K562 (cell line): ENCODE measurements at regions not wholly inside any gene's neighbourhood (a gene's known extent, or its start where the extent isn't known, plus 50 kb on each side); places are given as distances from the start of the nearest gene placed in this dataset.

Experiments
- ATAC-seq: fragments of 200-7000 bp; cut with Tn5 transposase; 3 replicates; pipeline ENCODE4 v1.9.1; 2020; ENCODE audit warnings: moderate library complexity
- BruUV-seq: library from RNA; stranded (reverse); fragments of 400-500 nt; replicated peaks from 2 replicates; lab custom pipeline; 2021; lab: Mats Ljungman, UMichigan
- CTCF ChIA-PET: fragments of 300-600 bp; formaldehyde crosslinking; extraction: SDS; loops from one replicate; lab custom pipeline; 2021; ENCODE audit warnings: low intra/inter-chr PET ratio; lab: Yijun Ruan, JAX
- POLR2A ChIA-PET: fragments of 300-600, 350-650 bp; sonication (Branson Sonifier 250); formaldehyde crosslinking; extraction: SDS; loops from one replicate; lab custom pipeline; 2021; ENCODE audit warnings: antibody characterized with exemption, inconsistent platforms; lab: Yijun Ruan, JAX
- DNase-seq, 4 experiments: peaks; one replicate each; pipeline versions ENCODE4 v3.0.0 to v3.0.0-alpha.2; 2011 to 2018; ENCODE audit warnings: low spot score in 3 of 4, mixed read lengths in 3 of 4; ENCODE audit errors: extremely low read depth in 1 of 4
- FAIRE-seq: peaks from 2 replicates; lab custom pipeline; 2011; peaks lifted over from hg19 to GRCh38; lab: Jason Lieb, UNC
- H2AFZ ChIP-seq: 2 replicates; pipeline ENCODE4 v1.6.0; 2011; ENCODE audit warnings: low read depth, low read length, control low read depth, inconsistent platforms
- H3K27ac ChIP-seq: fragments of 200-600 bp; 3 replicates; pipeline ENCODE4 v1.8.0; 2011; ENCODE audit warnings: low read depth, mild to moderate bottlenecking, control low read depth, inconsistent platforms, low read length, moderate library complexity, mixed read lengths; ENCODE audit errors: extremely low read depth
- H3K27me3 ChIP-seq, 2 experiments: fragments of 300-600 bp in 1 of 2; 2 replicates in 1 of 2; 3 replicates in 1 of 2; pipeline versions ENCODE4 v1.6.0 to v1.8.0; 2011; ENCODE audit warnings: inconsistent platforms in 2 of 2, low read length in 2 of 2, mild to moderate bottlenecking in 1 of 2, mixed read lengths in 1 of 2, moderate library complexity in 1 of 2; ENCODE audit not compliant: control insufficient read depth in 2 of 2, insufficient read depth in 2 of 2
- H3K36me3 ChIP-seq: fragments of 300-600 bp; 3 replicates; pipeline ENCODE4 v1.8.0; 2011; ENCODE audit warnings: mild to moderate bottlenecking, low read length, inconsistent platforms; ENCODE audit not compliant: control insufficient read depth, insufficient read depth
- H3K4me1 ChIP-seq, 2 experiments: fragments of 200-600 bp in 1 of 2; replicated peaks in 1 of 2; 2 replicates in 1 of 2; 3 replicates in 1 of 2; pipeline versions ENCODE4 v1.5.1 to v1.8.0; 2011; ENCODE audit warnings: inconsistent platforms in 2 of 2, low read length in 2 of 2, mild to moderate bottlenecking in 1 of 2, mixed read lengths in 1 of 2, moderate library complexity in 1 of 2; ENCODE audit not compliant: control insufficient read depth in 2 of 2, insufficient read depth in 2 of 2
- H3K4me2 ChIP-seq: 2 replicates; pipeline ENCODE4 v1.6.1; 2011; ENCODE audit warnings: low read length, control low read depth, inconsistent platforms, mixed read lengths; ENCODE audit not compliant: insufficient read depth
- H3K4me3 ChIP-seq: fragments of 200-600 bp; sonication (generic), shearing (Covaris generic); 2 replicates; pipeline ENCODE4 v1.5.1; 2016; ENCODE audit warnings: control low read depth, inconsistent platforms
- H3K79me2 ChIP-seq: fragments of 200-600 bp; 3 replicates; pipeline ENCODE4 v1.8.0; 2011; ENCODE audit warnings: low read length, inconsistent platforms; ENCODE audit not compliant: control insufficient read depth, insufficient read depth
- H3K9ac ChIP-seq, 2 experiments: 2 replicates each; pipeline versions ENCODE4 v1.6.0 to v1.6.1; 2011; ENCODE audit warnings: low read depth in 2 of 2, low read length in 2 of 2, control low read depth in 1 of 2, inconsistent platforms in 1 of 2, mild to moderate bottlenecking in 1 of 2, mixed read lengths in 1 of 2; ENCODE audit not compliant: insufficient read depth in 1 of 2
- H3K9me1 ChIP-seq: one replicate; pipeline ENCODE4 v1.6.0; 2011; ENCODE audit warnings: inconsistent platforms, mild to moderate bottlenecking, low read length, moderate library complexity; ENCODE audit not compliant: control insufficient read depth, insufficient read depth
- H3K9me3 ChIP-seq: replicated peaks from 2 replicates; pipeline ENCODE4 v1.5.1; 2011; ENCODE audit warnings: low read depth, low read length, inconsistent platforms; ENCODE audit not compliant: control insufficient read depth, insufficient read depth
- H4K20me1 ChIP-seq: replicated peaks from 2 replicates; pipeline ENCODE4 v1.6.1; 2011; ENCODE audit warnings: low read length, inconsistent platforms, mixed read lengths; ENCODE audit not compliant: control insufficient read depth, insufficient read depth
- ARID1B ChIP-seq: fragments of 450-650 bp; IDR thresholded peaks from 2 replicates; pipeline ENCODE4 v1.6.1; 2016; ENCODE audit warnings: antibody characterized with exemption, mild to moderate bottlenecking, inconsistent platforms
- CEBPB ChIP-seq: fragments of 450-650 bp; IDR thresholded peaks from 2 replicates; pipeline ENCODE4 v1.6.1; 2016; ENCODE audit warnings: missing genetic modification characterization, missing compliant biosample characterization
- CHAMP1 ChIP-seq: fragments of 450-650 bp; IDR thresholded peaks from 2 replicates; pipeline ENCODE4 v1.6.1; 2016; ENCODE audit warnings: mild to moderate bottlenecking
- CREB5 ChIP-seq: fragments of 250-450 bp; sonication (Bioruptor Pico); IDR thresholded peaks from 2 replicates; pipeline ENCODE4 v1.5.0; 2020; ENCODE audit warnings: mild to moderate bottlenecking
- HLTF ChIP-seq: fragments of 450-650 bp; IDR thresholded peaks from 2 replicates; pipeline ENCODE4 v1.6.1; 2016
- MITF ChIP-seq: IDR thresholded peaks from 2 replicates; pipeline ENCODE4 v1.6.1; 2014; ENCODE audit warnings: antibody characterized with exemption
- NEUROD1 ChIP-seq: fragments of 150-350 bp; IDR thresholded peaks from 2 replicates; pipeline ENCODE4 v1.6.1; 2014; ENCODE audit warnings: borderline replicate concordance, low read length, low read depth; ENCODE audit not compliant: partially characterized antibody
- NFXL1 ChIP-seq: fragments of 450-650 bp; formaldehyde crosslinking; IDR thresholded peaks from 2 replicates; pipeline ENCODE4 v1.4.0; 2021; ENCODE audit warnings: mild to moderate bottlenecking
- PKNOX1 ChIP-seq: fragments of 450-650 bp; IDR thresholded peaks from 2 replicates; pipeline ENCODE4 v1.6.1; 2016
- POLR2A ChIP-seq: fragments of 450-650 bp; conservative IDR thresholded peaks from 2 replicates; pipeline ENCODE4 v1.6.1; 2016
- PPARD ChIP-seq: fragments of 250-450 bp; sonication (Bioruptor Pico); IDR thresholded peaks from 2 replicates; pipeline ENCODE4 v1.8.0; 2022; ENCODE audit warnings: inconsistent platforms, mild to moderate bottlenecking, moderate library complexity
- PTTG1 ChIP-seq: fragments of 450-650 bp; IDR thresholded peaks from 2 replicates; pipeline ENCODE4 v1.6.1; 2016; ENCODE audit warnings: low read depth, mild to moderate bottlenecking, missing genetic modification characterization, missing compliant biosample characterization
- USF1 ChIP-seq: sonication (generic); formaldehyde crosslinking; IDR thresholded peaks from 2 replicates; pipeline ENCODE4 v1.9.0; 2022; ENCODE audit warnings: mild to moderate bottlenecking, missing genetic modification reagents
- WHSC1 ChIP-seq: IDR thresholded peaks from one replicate; pipeline ENCODE4 v1.6.1; 2012; ENCODE audit warnings: low read length, control low read depth, inconsistent platforms
- ZFP1 ChIP-seq: fragments of 450-650 bp; formaldehyde crosslinking; IDR thresholded peaks from 2 replicates; pipeline ENCODE4 v1.4.0; 2020; ENCODE audit warnings: mild to moderate bottlenecking, mixed read lengths
- ZFX ChIP-seq: sonication (generic); formaldehyde crosslinking; IDR thresholded peaks from 2 replicates; pipeline ENCODE4 v1.8.0; 2022; ENCODE audit warnings: mild to moderate bottlenecking, missing genetic modification reagents, moderate library complexity
- ZNF232 ChIP-seq: sonication (generic); formaldehyde crosslinking; IDR thresholded peaks from 2 replicates; pipeline ENCODE4 v1.8.0; 2022; ENCODE audit warnings: mild to moderate bottlenecking, missing genetic modification reagents
- WGBS: fragments of 100-300 bp; shearing (Covaris generic); methylation state at CpG from one replicate; pipeline ENCODE4 v1.1.6; 2016; ENCODE audit warnings: low coverage, mixed read lengths; ENCODE audit not compliant: insufficient coverage; ENCODE audit errors: missing lambda C conversion rate; 5-methylcytosine and 5-hydroxymethylcytosine counted together
- in situ Hi-C: fragments of 300-500 bp; cut with MboI; formaldehyde crosslinking; loops from 4 replicates; pipeline ENCODE4 v1.15.0; 2018; ENCODE audit warnings: inconsistent platforms, mixed read lengths
- intact Hi-C: fragments of 100-400 bp; cut with micrococcal nuclease; formaldehyde crosslinking; loops from 2 replicates; pipeline ENCODE4 v1.14.2; 2022

GRCh38 chr12:127401005-127401404 lies 866.0 kb upstream of the TMEM132C start (continued):
- TF ChIP-seq USF1 (CRISPR knock-in tag) (no peak), WHSC1 (no peak)

- BruUV-seq, result no TSS peak
- Histone ChIP-seq H3K4me2 (no peak overlapping the region), H3K4me3 (no peak overlapping the region), H3K9ac (no peak overlapping the region), H3K27me3 (no peaks in the 10 kb centered on the region), H3K9me3 (no peaks in the 10 kb centered on the region), H3K27ac (no peak overlapping the region), H4K20me1 (no peaks in the 10 kb centered on the region), H3K9me1 (no peaks in the 10 kb centered on the region), H2AFZ (no peak overlapping the region), H3K4me1 (no peaks in the 10 kb centered on the region), H3K36me3 (no peaks in the 10 kb centered on the region), H3K79me2 (no peaks in the 10 kb centered on the region)
- no peak for ATAC-seq
- ChIA-PET POLR2A (no interaction called here), CTCF (interaction anchor here (0.6 kb wide), 1 partner anchor 349 kb away, joined by 3 read pairs; no protein-coding TSS in a partner anchor)
- intact Hi-C loops, result no loop called here
- in situ Hi-C loops, result no loop called here
- no peak for DNase-seq
- 0% methylated on average over 5 of the region's 5 CpGs for WGBS
- FAIRE-seq, result peak; percentile 19
- TF ChIP-seq CEBPB (no peak), MITF (no peak), ZFP1 (no peak), PTTG1 (tag) (no peak), PKNOX1 (no peak), ZNF232 (CRISPR knock-in tag) (no peak), NEUROD1 (no peak), PPARD (CRISPR knock-in tag) (no peak), NFXL1 (CRISPR knock-in tag) (no peak), CREB5 (CRISPR knock-in tag) (no peak), CHAMP1 (no peak), HLTF (no peak), ARID1B (no peak), ZFX (CRISPR knock-in tag) (no peak), POLR2A (no peak)
These were observed 865.4 kb upstream of the TMEM132C start for GRCh38 chr12:127401536-127401935.
